Right cardiac atrium (tissue), 5 donors: ENCODE measurements at regions not wholly inside any gene's neighbourhood (a gene's known extent, or its start where the extent isn't known, plus 50 kb on each side); places are given as distances from the start of the nearest gene placed in this dataset.
A peak's percentile ranks its signal among the peaks of the same experiment; 100 is the strongest.

ENCODE experiments used
- ATAC-seq, 2 donors: fragments of 200-7000 bp; cut with Tn5 transposase; one replicate each; pipeline versions ENCODE4 v1.8.0 to v1.9.1; 2020; ENCODE audit warnings: moderate library complexity in 2 of 2, mild to moderate bottlenecking in 1 of 2
- DNase-seq, 3 donors: peaks; one replicate each; pipeline ENCODE4 v3.0.0-alpha.2; 2020
- H3K27ac ChIP-seq: one replicate; pipeline ENCODE4 v1.5.1; 2013; ENCODE audit warnings: mild to moderate bottlenecking, low read length, control low read depth, moderate library complexity
- H3K27me3 ChIP-seq: one replicate; pipeline ENCODE4 v1.6.1; 2013; ENCODE audit not compliant: control insufficient read depth, insufficient read depth
- H3K4me1 ChIP-seq: one replicate; pipeline ENCODE4 v1.6.1; 2013; ENCODE audit warnings: low read length; ENCODE audit not compliant: control insufficient read depth, insufficient read depth
- H3K4me3 ChIP-seq: one replicate; pipeline ENCODE4 v1.5.1; 2013; ENCODE audit warnings: low read length, control low read depth
- H3K9me3 ChIP-seq: one replicate; pipeline ENCODE4 v1.6.1; 2013; ENCODE audit warnings: low read length; ENCODE audit not compliant: control insufficient read depth
- WGBS: extraction: QIAGEN DNeasy Blood & Tissue Kit; methylation state at CpG from one replicate; pipeline ENCODE4 v1.1.7; 2013; 5-methylcytosine and 5-hydroxymethylcytosine counted together
- intact Hi-C, 4 donors: fragments of 100-400 bp; cut with DNase I; formaldehyde crosslinking; loops; one replicate each; pipeline versions ENCODE4 v1.11.0 to v1.14.0; 2022 to 2023
- donor health status: healthy with polysubstance abuse.
- donor health status: DM: no; HTN: yes; CAD: no.
- donor health status: DM: no; HTN: no; CAD: no.
- donor health status: DM: no; HTN: yes; CAD: no; lungs with severe emphysema.
- donor health status: DM: yes; HTN: yes; CAD: no.

DNA sequence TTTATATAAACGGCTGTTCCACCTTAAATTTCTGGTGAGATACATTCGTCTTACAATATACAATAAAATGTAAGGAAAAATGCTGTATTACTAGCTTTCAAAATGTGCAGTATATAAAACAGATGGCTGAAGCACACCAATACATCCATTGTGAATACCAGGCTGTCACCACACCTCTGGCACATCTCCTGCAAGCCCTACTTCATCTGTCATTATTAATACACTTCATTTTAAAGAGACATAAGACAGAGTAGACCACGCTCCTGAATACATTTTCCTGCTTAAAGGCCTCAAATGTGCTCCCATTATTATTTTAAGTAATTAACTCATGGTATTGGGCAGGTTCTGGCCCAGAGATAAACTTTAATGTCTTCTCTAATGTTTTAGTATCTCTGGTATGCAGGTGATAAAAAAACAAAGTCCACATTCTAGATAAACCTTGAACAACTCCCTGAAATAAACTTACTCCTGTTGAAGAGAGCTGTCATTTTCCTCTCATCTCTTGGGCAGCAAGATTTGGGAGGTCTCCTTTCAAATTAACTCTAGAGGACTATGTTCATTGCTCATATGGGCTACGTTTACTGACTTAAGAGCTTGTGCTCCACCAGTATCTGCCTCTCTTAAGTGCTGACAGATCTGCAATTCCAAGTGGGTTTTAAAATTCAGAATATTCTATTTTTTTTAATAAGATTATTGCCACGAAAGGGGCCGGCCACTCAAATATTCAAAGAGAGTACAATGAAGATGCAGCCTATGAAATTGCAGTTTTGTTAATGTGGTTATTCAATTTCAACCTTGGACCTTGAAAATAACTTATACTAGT lies 396.5 kb upstream of the SEMA3D start:
- Histone ChIP-seq H3K27ac (no peak overlapping the region), H3K4me3 (no peak overlapping the region), H3K4me1 (no peaks in the 10 kb centered on the region), H3K27me3 (no peaks in the 10 kb centered on the region), H3K9me3 (no peaks in the 10 kb centered on the region)
- intact Hi-C loops = no loop called here
- DNase-seq (no peak), ATAC-seq (no peak)
- 66% methylated on average over 6 of the region's 6 CpGs for WGBS

DNA sequence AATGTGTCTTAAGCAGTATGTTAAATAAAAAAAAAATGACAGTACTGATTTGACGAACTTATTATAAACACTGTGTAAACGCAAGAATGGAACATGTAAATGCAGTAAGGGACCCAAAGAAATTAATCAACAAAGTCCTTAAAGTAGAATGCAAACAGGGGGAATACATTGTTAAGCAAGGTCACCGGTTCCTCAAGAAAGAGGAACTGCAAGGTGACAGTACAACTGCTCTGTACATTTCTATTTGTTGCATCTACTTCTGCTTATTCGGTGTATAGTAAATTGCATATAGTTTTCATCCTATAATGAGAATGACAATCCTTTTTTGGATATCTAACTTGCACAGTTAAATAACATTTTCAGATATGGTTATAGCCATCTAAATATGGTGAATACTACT lies 387.0 kb upstream of the SEMA3D start:
- no peaks in the 10 kb centered on the region for H3K9me3 ChIP-seq
- no peaks in the 10 kb centered on the region for H3K4me1 ChIP-seq
- WGBS = 82% methylated on average over 4 of the region's 4 CpGs
- ATAC-seq (no peak), DNase-seq (no peak)
- no peak overlapping the region for H3K4me3 ChIP-seq
- no peaks in the 10 kb centered on the region for H3K27me3 ChIP-seq
- intact Hi-C loops = no loop called here
- no peak overlapping the region for H3K27ac ChIP-seq

DNA sequence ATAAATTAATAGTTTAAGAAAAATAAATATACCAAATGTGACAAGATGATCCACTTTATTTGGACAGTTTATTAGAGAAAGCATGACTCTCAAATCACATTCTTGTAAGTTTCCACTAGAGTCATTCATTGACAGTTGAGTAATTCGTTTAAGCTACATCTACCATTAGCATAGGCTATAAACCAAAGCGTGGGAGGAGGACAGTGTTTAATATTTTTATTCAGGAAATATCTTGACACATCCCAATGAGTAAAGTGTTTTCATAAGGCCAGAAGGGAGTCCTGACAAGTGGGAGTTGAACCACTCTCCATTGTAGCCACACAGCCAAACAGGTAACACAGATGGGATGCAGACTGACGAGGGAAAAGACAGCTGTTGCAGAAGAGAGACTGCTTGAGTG lies 386.5 kb upstream of the SEMA3D start:
- no peak overlapping the region for H3K27ac ChIP-seq
- H3K4me3 ChIP-seq = no peak overlapping the region
- WGBS = 72% methylated on average over 3 of the region's 3 CpGs

DNA sequence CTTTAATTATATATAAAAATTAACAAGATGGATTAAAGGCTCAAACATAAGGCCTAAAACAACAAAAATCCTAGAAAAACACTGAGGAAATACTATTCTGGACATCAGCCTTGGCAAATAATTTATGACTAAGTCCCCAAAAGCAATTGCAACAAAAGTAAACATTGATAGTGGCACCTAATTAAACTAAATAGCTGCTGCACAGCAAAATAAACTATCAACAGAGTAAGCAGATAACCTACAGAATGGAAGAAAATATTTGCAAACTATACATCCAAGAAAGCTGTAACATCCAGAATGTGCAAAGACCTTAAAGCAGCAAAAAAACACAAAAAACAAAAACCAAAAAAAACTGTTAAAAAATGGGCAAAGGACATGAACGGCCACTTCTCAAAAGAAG lies 384.0 kb upstream of the SEMA3D start:
- no peak for DNase-seq
- no peaks in the 10 kb centered on the region for H3K9me3 ChIP-seq
- 71% methylated on average over 1 of the region's 1 CpG for WGBS
- H3K27me3 ChIP-seq = no peaks in the 10 kb centered on the region
- H3K4me1 ChIP-seq = no peaks in the 10 kb centered on the region
- intact Hi-C loops = no loop called here
- no peak for ATAC-seq
- H3K27ac ChIP-seq = no peak overlapping the region
- no peak overlapping the region for H3K4me3 ChIP-seq

More for the DNA sequence above, 386.5 kb upstream of the SEMA3D start:
- intact Hi-C loops = no loop called here
- Histone ChIP-seq H3K4me1 (no peaks in the 10 kb centered on the region), H3K27me3 (no peaks in the 10 kb centered on the region), H3K9me3 (no peaks in the 10 kb centered on the region)
- ATAC-seq (no peak), DNase-seq (no peak)

DNA sequence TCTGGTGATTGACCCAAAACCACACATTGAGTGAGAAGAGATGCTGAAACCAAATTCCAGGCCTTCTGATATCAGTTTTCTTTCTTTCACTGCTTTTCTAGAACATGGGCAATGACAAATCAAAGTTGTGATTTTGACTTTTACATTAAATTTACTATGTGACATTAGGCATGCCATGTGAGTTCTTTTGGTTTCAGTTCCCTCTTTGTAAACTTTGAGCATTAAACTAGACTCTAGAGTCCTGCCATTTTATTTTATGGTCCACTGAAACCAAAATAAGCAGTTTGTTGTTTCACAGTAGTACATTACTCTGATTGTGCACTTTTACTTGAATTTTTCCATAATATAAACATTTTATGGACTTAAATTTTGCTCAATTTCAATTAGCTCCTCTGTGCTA lies 381.1 kb upstream of the SEMA3D start:
- Histone ChIP-seq H3K9me3 (no peaks in the 10 kb centered on the region), H3K4me1 (no peaks in the 10 kb centered on the region), H3K27me3 (no peaks in the 10 kb centered on the region), H3K4me3 (no peak overlapping the region), H3K27ac (no peak overlapping the region)
- intact Hi-C loops = no loop called here
- DNase-seq (no peak), ATAC-seq (no peak)

DNA sequence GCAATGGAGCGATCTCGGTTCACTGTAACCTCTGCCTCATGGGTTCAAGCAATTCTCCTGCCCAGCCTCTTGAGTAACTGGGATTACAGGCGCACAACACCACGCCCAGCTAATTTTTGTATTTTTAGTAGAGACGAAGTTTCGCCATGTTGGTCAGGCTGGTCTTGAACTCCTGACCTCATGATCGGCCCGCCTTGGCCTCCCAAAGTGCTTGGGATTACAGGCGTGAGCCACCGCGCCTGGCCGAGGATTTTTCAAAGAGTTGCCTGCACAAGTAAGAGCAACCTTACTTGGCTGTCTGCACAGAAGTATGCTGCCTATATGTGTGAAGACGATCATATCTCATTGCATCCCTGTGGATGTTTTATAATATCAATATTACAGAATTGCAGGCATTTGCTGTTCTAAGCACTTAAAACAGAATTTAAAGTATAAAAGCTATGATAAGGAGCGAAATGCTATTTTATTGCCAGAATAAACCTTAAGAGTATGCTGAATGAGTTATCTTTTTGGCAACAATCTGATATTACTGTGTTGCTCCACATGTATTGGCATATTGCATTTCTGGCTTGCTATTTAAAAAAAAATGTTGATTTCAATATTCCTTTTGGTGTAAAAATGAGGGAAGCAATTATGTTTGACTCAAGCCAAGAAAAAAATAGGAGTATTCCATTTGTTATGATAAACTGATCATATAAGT lies 379.4 kb upstream of the SEMA3D start:
- Histone ChIP-seq H3K9me3 (no peaks in the 10 kb centered on the region), H3K4me1 (no peaks in the 10 kb centered on the region), H3K4me3 (no peak overlapping the region), H3K27me3 (no peaks in the 10 kb centered on the region), H3K27ac (no peak overlapping the region)
- DNase-seq (peak; percentile 8 to 25 (median 21)), ATAC-seq (no peak)
- 76% methylated on average over 14 of the region's 14 CpGs for WGBS
- intact Hi-C loops = no loop called here

DNA sequence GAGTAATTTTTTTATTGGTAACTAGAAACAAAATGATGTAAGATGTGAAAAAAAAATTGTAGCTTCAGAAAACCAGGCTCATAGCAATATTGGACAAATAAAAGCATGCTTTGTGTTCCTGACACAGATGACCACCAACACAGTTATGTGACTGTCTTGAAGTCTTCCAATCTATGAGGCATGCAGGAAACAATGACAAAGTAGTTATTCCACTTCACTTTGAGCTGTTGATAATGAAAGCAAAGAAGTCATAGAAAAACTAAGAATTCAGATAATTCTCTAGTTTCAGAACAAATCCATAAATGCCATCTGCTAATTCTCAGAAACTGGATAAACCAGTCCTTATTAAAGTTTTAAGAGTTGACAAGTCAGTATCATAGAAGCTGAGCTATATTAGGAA lies 378.4 kb upstream of the SEMA3D start:
- Histone ChIP-seq H3K4me3 (no peak overlapping the region), H3K4me1 (no peaks in the 10 kb centered on the region), H3K27me3 (no peaks in the 10 kb centered on the region), H3K27ac (no peak overlapping the region), H3K9me3 (no peaks in the 10 kb centered on the region)
- ATAC-seq (no peak), DNase-seq (no peak)
- intact Hi-C loops = no loop called here

DNA sequence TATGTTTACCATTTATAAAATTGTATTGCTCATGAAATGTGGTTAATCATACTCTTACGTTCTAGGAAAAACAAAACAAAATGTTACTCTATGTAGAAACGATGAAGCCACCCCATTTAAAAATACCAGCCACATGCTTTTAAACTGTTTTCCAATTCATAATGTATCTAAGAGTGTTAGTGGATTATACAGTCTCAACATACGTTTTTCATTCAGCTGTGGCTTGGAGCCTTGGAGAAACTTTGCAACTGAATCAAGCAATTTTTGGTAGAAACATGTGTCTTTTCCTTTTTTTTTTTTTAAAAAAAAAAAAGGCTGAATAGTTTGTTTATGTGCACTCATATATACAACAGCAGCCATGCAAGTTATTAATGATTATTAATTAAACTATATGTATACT lies 378.0 kb upstream of the SEMA3D start:
- Histone ChIP-seq H3K4me3 (no peak overlapping the region), H3K9me3 (no peaks in the 10 kb centered on the region), H3K4me1 (no peaks in the 10 kb centered on the region), H3K27me3 (no peaks in the 10 kb centered on the region), H3K27ac (no peak overlapping the region)
- intact Hi-C loops = no loop called here
- WGBS = 59% methylated on average over 3 of the region's 3 CpGs
- DNase-seq (no peak), ATAC-seq (no peak)

DNA sequence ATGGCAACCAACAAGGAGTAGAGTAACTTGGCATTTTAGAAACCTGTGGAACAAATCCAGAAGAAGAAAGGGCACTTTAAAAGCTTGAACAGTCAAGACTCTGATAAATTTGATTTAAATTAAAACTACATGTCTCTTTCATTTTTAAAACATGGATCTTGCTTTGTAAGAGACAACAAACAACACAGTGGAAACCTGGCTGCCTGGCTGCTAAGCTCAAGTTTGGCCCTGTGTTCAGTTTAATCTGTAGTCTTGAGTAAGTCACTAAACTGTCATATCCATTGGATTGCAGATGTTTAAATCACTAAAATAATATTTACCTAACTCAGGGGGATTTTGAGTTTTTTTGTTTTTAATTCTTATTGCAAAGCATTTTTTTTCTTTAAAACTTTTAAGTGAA lies 374.9 kb upstream of the SEMA3D start:
- ATAC-seq (no peak), DNase-seq (no peak)
- H3K27ac ChIP-seq = no peak overlapping the region
- no peaks in the 10 kb centered on the region for H3K27me3 ChIP-seq
- H3K4me3 ChIP-seq = no peak overlapping the region
- intact Hi-C loops = no loop called here
- no peaks in the 10 kb centered on the region for H3K9me3 ChIP-seq
- no peaks in the 10 kb centered on the region for H3K4me1 ChIP-seq

DNA sequence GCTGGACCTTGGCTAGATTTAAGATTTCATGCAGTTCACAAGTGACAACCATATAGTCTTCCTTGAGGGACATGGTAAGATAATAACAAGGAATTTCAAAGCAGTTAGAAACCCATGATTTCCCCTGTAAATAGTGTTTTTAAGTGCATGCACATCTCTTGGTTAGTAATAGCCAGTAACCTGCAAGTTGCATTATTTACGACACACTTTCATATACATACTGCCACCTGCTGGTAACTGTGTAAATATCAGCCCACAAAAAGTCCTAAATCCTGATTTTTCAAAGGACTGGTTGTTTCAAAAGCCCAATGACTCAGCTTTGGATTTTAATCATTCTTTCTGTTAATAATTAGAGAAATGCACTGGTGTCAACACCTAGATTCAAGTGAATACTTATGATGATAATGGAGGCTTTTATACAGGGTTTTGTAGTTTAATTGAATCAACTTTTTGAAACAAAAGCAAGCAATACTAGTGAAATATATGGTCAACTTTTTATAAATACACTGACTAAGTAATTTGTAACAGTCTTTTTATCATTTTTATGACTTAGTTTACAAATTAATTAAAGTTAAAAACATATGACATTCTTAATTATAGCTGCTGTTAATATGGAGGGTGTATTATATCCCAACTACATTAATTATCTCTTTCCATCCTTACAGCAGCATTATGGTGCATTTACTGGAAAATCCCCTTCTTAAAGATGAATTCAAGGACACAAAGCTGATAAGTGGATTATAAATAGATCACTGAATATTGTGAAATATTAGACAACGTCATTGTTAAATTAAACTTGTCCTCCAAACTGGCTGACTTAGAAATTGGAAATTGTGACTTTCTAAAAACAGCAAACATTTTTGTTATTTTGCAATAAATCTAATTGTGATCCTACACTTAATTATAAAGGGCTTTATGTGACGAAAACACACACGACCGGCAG lies 367.7 kb upstream of the SEMA3D start:
- ATAC-seq = peak in 1 of 2 donors; percentile 31

More for the DNA sequence above, 367.7 kb upstream of the SEMA3D start:
- DNase-seq = no peak
- Histone ChIP-seq H3K9me3 (no peaks in the 10 kb centered on the region), H3K4me1 (no peaks in the 10 kb centered on the region), H3K27ac (no peak overlapping the region), H3K4me3 (no peak overlapping the region), H3K27me3 (no peaks in the 10 kb centered on the region)
- 62% methylated on average over 5 of the region's 5 CpGs for WGBS
- intact Hi-C loops = loop anchor here (5.0 to 10.0 kb wide), 2 partner anchors 510 to 512 kb away; no protein-coding TSS in a partner anchor
